Mesenchymal stem cell (in vitro differentiated cells and primary cell): ENCODE measurements at regions not wholly inside any gene's neighbourhood (a gene's known extent, or its start where the extent isn't known, plus 50 kb on each side); places are given as distances from the start of the nearest gene placed in this dataset.

Experiments used
- DNase-seq: peaks from one replicate; pipeline ENCODE4 v3.0.0-alpha.2; 2013
- H2AFZ ChIP-seq: one replicate; pipeline ENCODE4 v1.6.1; 2013; ENCODE audit warnings: low read depth, mild to moderate bottlenecking, control low read depth, inconsistent platforms, low read length, moderate library complexity
- H2AK5ac ChIP-seq: 2 replicates; pipeline ENCODE4 v1.6.1; 2013; ENCODE audit warnings: low read length, moderate library complexity, mild to moderate bottlenecking, inconsistent platforms; ENCODE audit not compliant: severe bottlenecking
- H2BK120ac ChIP-seq: one replicate; pipeline ENCODE4 v1.6.1; 2013; ENCODE audit warnings: low read depth, mild to moderate bottlenecking, inconsistent platforms, low read length, moderate library complexity
- H2BK12ac ChIP-seq, 2 experiments: one replicate each; pipeline ENCODE4 v1.6.1; 2013; ENCODE audit warnings: inconsistent platforms in 2 of 2, low read length in 2 of 2, mild to moderate bottlenecking in 2 of 2, moderate library complexity in 2 of 2, control low read depth in 1 of 2
- H2BK15ac ChIP-seq: one replicate; pipeline ENCODE4 v1.6.1; 2013; ENCODE audit warnings: mild to moderate bottlenecking, low read depth, inconsistent platforms; ENCODE audit not compliant: poor library complexity, severe bottlenecking
- H2BK5ac ChIP-seq: 2 replicates; pipeline ENCODE4 v1.6.1; 2013; ENCODE audit warnings: low read depth, mild to moderate bottlenecking, low read length, control low read depth, inconsistent platforms; ENCODE audit not compliant: poor library complexity, severe bottlenecking
- H3K14ac ChIP-seq, 2 experiments: one replicate each; pipeline ENCODE4 v1.6.1; 2013; ENCODE audit warnings: inconsistent platforms in 2 of 2, low read length in 2 of 2, control low read depth in 1 of 2, mild to moderate bottlenecking in 1 of 2, moderate library complexity in 1 of 2
- H3K18ac ChIP-seq, 2 experiments: one replicate each; pipeline ENCODE4 v1.6.1; 2013; ENCODE audit warnings: inconsistent platforms in 2 of 2, low read length in 2 of 2, control low read depth in 1 of 2, low read depth in 1 of 2, mild to moderate bottlenecking in 1 of 2
- H3K23ac ChIP-seq, 2 experiments: one replicate each; pipeline ENCODE4 v1.6.1; 2013; ENCODE audit warnings: inconsistent platforms in 2 of 2, low read length in 2 of 2, mild to moderate bottlenecking in 2 of 2, moderate library complexity in 2 of 2, control low read depth in 1 of 2
- H3K27ac ChIP-seq: 2 replicates; pipeline ENCODE4 v1.5.1; 2013; ENCODE audit warnings: mild to moderate bottlenecking, moderate library complexity, low read length, control low read depth, inconsistent platforms; ENCODE audit not compliant: poor library complexity, severe bottlenecking
- H3K27me3 ChIP-seq, 2 experiments: 2 replicates each; pipeline versions ENCODE4 v1.6.1 to v1.7.0; 2013; ENCODE audit warnings: low read length in 2 of 2, mild to moderate bottlenecking in 2 of 2, moderate library complexity in 2 of 2, control low read depth in 1 of 2, inconsistent platforms in 1 of 2; ENCODE audit not compliant: control insufficient read depth in 1 of 2, insufficient read depth in 1 of 2
- H3K36me3 ChIP-seq, 2 experiments: 2 replicates each; pipeline versions ENCODE4 v1.6.1 to v1.7.0; 2013; ENCODE audit warnings: low read length in 2 of 2, control low read depth in 1 of 2, inconsistent platforms in 1 of 2, low read depth in 1 of 2, mild to moderate bottlenecking in 1 of 2; ENCODE audit not compliant: insufficient read depth in 2 of 2, control insufficient read depth in 1 of 2
- H3K4ac ChIP-seq, 2 experiments: one replicate each; pipeline ENCODE4 v1.6.1; 2013; ENCODE audit warnings: inconsistent platforms in 2 of 2, low read length in 2 of 2, mild to moderate bottlenecking in 2 of 2, moderate library complexity in 2 of 2, control low read depth in 1 of 2, low read depth in 1 of 2
- H3K4me1 ChIP-seq: 2 replicates; pipeline ENCODE4 v1.6.1; 2013; ENCODE audit warnings: low read depth, low read length, control low read depth; ENCODE audit not compliant: control insufficient read depth, insufficient read depth
- H3K4me2 ChIP-seq: 2 replicates; pipeline ENCODE4 v1.6.1; 2013; ENCODE audit warnings: low read length, mild to moderate bottlenecking, inconsistent platforms; ENCODE audit not compliant: poor library complexity, severe bottlenecking
- H3K4me3 ChIP-seq, 2 experiments: 2 replicates each; pipeline versions ENCODE4 v1.5.1 to v1.7.0; 2013; ENCODE audit warnings: low read length in 2 of 2, mild to moderate bottlenecking in 2 of 2, control low read depth in 1 of 2, low read depth in 1 of 2; ENCODE audit not compliant: insufficient read depth in 1 of 2
- H3K79me1 ChIP-seq: replicated peaks from 2 replicates; pipeline ENCODE4 v1.6.1; 2013; ENCODE audit warnings: mild to moderate bottlenecking, control low read depth, low read length, inconsistent platforms; ENCODE audit not compliant: poor library complexity, severe bottlenecking
- H3K9ac ChIP-seq: 2 replicates; pipeline ENCODE4 v1.7.0; 2013; ENCODE audit warnings: mild to moderate bottlenecking, low read length, moderate library complexity
- H3K9me3 ChIP-seq: 2 replicates; pipeline ENCODE4 v1.7.0; 2013; ENCODE audit warnings: mild to moderate bottlenecking, low read length; ENCODE audit not compliant: control insufficient read depth
- H4K8ac ChIP-seq: one replicate; pipeline ENCODE4 v1.6.1; 2013; ENCODE audit warnings: inconsistent platforms, mild to moderate bottlenecking, low read length, moderate library complexity
- H4K91ac ChIP-seq: one replicate; pipeline ENCODE4 v1.6.1; 2013; ENCODE audit warnings: mild to moderate bottlenecking, low read length, inconsistent platforms
- WGBS: methylation state at CpG from one replicate; pipeline ENCODE4 v1.1.7; 2013; ENCODE audit warnings: mixed read lengths; 5-methylcytosine and 5-hydroxymethylcytosine counted together

- 55% methylated on average over 2 of the region's 2 CpGs for WGBS
- H2BK120ac ChIP-seq, result no peak overlapping the region
- H3K27me3 ChIP-seq, result no peaks in the 10 kb centered on the region
- H3K18ac ChIP-seq, result no peak overlapping the region
- H2BK12ac ChIP-seq, result no peak overlapping the region
- H2AFZ ChIP-seq, result no peak overlapping the region
- H3K27ac ChIP-seq, result no peak overlapping the region
- H3K14ac ChIP-seq, result no peak overlapping the region
- no peak overlapping the region for H2BK15ac ChIP-seq
- H3K4ac ChIP-seq, result no peak overlapping the region
- no peak overlapping the region for H3K4me3 ChIP-seq
- H4K91ac ChIP-seq, result no peak overlapping the region
- H3K9ac ChIP-seq, result no peak overlapping the region
- no peaks in the 10 kb centered on the region for H3K36me3 ChIP-seq
- no peaks in the 10 kb centered on the region for H3K9me3 ChIP-seq
- no peaks in the 10 kb centered on the region for H3K4me1 ChIP-seq
- H2BK5ac ChIP-seq, result no peak overlapping the region
- no peak for DNase-seq
- H4K8ac ChIP-seq, result no peak overlapping the region
- H3K79me1 ChIP-seq, result no peaks in the 10 kb centered on the region
- no peak overlapping the region for H3K23ac ChIP-seq
- H2AK5ac ChIP-seq, result no peak overlapping the region
- H3K4me2 ChIP-seq, result no peak overlapping the region
These were observed 88.6 kb upstream of the ZNF536 start for GRCh38 chr19:30283556-30283955.

GRCh38 chr19:30284209-30284608, 88.0 kb upstream of the ZNF536 start:
- Histone ChIP-seq H4K91ac (no peak overlapping the region), H3K4me1 (no peaks in the 10 kb centered on the region), H2BK15ac (no peak overlapping the region), H3K18ac (no peak overlapping the region), H3K27ac (no peak overlapping the region), H4K8ac (no peak overlapping the region), H3K4me2 (no peak overlapping the region), H3K79me1 (no peaks in the 10 kb centered on the region), H2AFZ (no peak overlapping the region), H2BK120ac (no peak overlapping the region), H3K14ac (no peak overlapping the region), H3K9me3 (no peaks in the 10 kb centered on the region), H2BK5ac (no peak overlapping the region), H3K27me3 (no peaks in the 10 kb centered on the region), H3K4ac (no peak overlapping the region), H3K4me3 (no peak overlapping the region), H3K23ac (no peak overlapping the region), H3K36me3 (no peaks in the 10 kb centered on the region), H2AK5ac (no peak overlapping the region), H3K9ac (no peak overlapping the region), H2BK12ac (no peak overlapping the region)
- WGBS, result 84% methylated on average over 6 of the region's 6 CpGs
- DNase-seq, result no peak

GRCh38 chr19:30284885-30285284, 87.3 kb upstream of the ZNF536 start:
- H3K18ac ChIP-seq, result no peak overlapping the region

GRCh38 chr19:30286378-30286777, 85.8 kb upstream of the ZNF536 start:
- Histone ChIP-seq H2BK120ac (no peak overlapping the region), H3K4ac (no peak overlapping the region), H2BK5ac (no peak overlapping the region), H2BK15ac (no peak overlapping the region), H3K27me3 (no peaks in the 10 kb centered on the region), H3K4me2 (no peak overlapping the region), H3K27ac (no peak overlapping the region), H2AFZ (no peak overlapping the region), H2AK5ac (no peak overlapping the region), H3K9me3 (no peaks in the 10 kb centered on the region), H3K9ac (no peak overlapping the region), H3K18ac (no peak overlapping the region), H3K23ac (no peak overlapping the region), H3K36me3 (no peaks in the 10 kb centered on the region), H3K79me1 (no peaks in the 10 kb centered on the region), H2BK12ac (no peak overlapping the region), H3K14ac (no peak overlapping the region), H4K91ac (no peak overlapping the region), H3K4me3 (no peak overlapping the region), H3K4me1 (no peaks in the 10 kb centered on the region), H4K8ac (no peak overlapping the region)
- no peak for DNase-seq
- WGBS, result 37% methylated on average over 1 of the region's 3 CpGs

More at GRCh38 chr19:30284885-30285284, 87.3 kb upstream of the ZNF536 start:
- H4K8ac ChIP-seq, result no peak overlapping the region
- no peak overlapping the region for H2AFZ ChIP-seq
- H3K36me3 ChIP-seq, result no peaks in the 10 kb centered on the region
- H3K79me1 ChIP-seq, result no peaks in the 10 kb centered on the region
- H3K9me3 ChIP-seq, result no peaks in the 10 kb centered on the region
- H3K27me3 ChIP-seq, result no peaks in the 10 kb centered on the region
- DNase-seq, result no peak
- no peak overlapping the region for H3K23ac ChIP-seq
- no peak overlapping the region for H3K27ac ChIP-seq
- WGBS, result no CpG with 5 or more reads among the region's 3 CpGs
- no peak overlapping the region for H3K9ac ChIP-seq
- no peaks in the 10 kb centered on the region for H3K4me1 ChIP-seq
- H4K91ac ChIP-seq, result no peak overlapping the region
- no peak overlapping the region for H3K4me3 ChIP-seq
- no peak overlapping the region for H3K4me2 ChIP-seq
- H3K14ac ChIP-seq, result no peak overlapping the region
- H2AK5ac ChIP-seq, result no peak overlapping the region
- no peak overlapping the region for H2BK5ac ChIP-seq
- H2BK12ac ChIP-seq, result no peak overlapping the region
- no peak overlapping the region for H2BK15ac ChIP-seq
- no peak overlapping the region for H3K4ac ChIP-seq
- no peak overlapping the region for H2BK120ac ChIP-seq
